Motor neuron (in vitro differentiated cells): ENCODE measurements at regions not wholly inside any gene's neighbourhood (a gene's known extent, or its start where the extent isn't known, plus 50 kb on each side); places are given as distances from the start of the nearest gene placed in this dataset.
A peak's percentile ranks its signal among the peaks of the same experiment; 100 is the strongest.

Source experiments
- ATAC-seq, 8 experiments: fragments of 200-7000 bp; cut with Tn5 transposase; replicated peaks in 6 of 8; 2 replicates each; pipeline ENCODE4 v1.8.0; 2021; ENCODE audit warnings: mild to moderate bottlenecking in 8 of 8, moderate library complexity in 8 of 8
- H3K27ac ChIP-seq, 2 donors: fragments of 250-450 bp; sonication (Bioruptor Pico); 2 replicates each; pipeline ENCODE4 v1.9.0; 2021; ENCODE audit warnings: antibody characterized with exemption in 2 of 2, mild to moderate bottlenecking in 2 of 2, moderate library complexity in 1 of 2
- H3K4me1 ChIP-seq, 2 donors: fragments of 250-450 bp; sonication (Bioruptor Pico); replicated peaks in 1 of 2; 2 replicates each; pipeline ENCODE4 v1.6.1; 2021; ENCODE audit warnings: antibody characterized with exemption in 2 of 2, mild to moderate bottlenecking in 2 of 2, moderate library complexity in 1 of 2
- H3K4me3 ChIP-seq, 5 donors: fragments of 250-450 bp; sonication (Bioruptor Pico); 2 replicates each; pipeline ENCODE4 v1.9.0; 2021; ENCODE audit warnings: antibody characterized with exemption in 5 of 5, mild to moderate bottlenecking in 5 of 5, moderate library complexity in 4 of 5
- WGBS, 10 experiments: fragments of 450-650 bp; shearing (Covaris generic); methylation state at CpG; one replicate each; pipeline ENCODE4 v1.0.0; 2022; 5-methylcytosine and 5-hydroxymethylcytosine counted together
- in situ Hi-C, 9 experiments: fragments of 400-800 bp; cut with MboI; loops; one replicate each; pipeline ENCODE4 v1.15.0; 2021; ENCODE audit warnings: low sequenced_read_pairs in 9 of 9, low pct_unique_long_range_greater_than_20kb in 2 of 9; ENCODE audit not compliant: unreplicated experiment in 9 of 9

- WGBS, 10 experiments = 0 to 74% (median 27%) methylated on average over 1 to 7 of the region's 7 CpGs; no CpG with 5 or more reads in 2 of the 10 experiments
- H3K4me1 ChIP-seq = peaks cover 13 to 15% of the 10 kb centered on the region in 2 donors
- in situ Hi-C loops = no loop called here
- peak in 4 of 8 experiments; percentile 49 to 78 (median 70) for ATAC-seq
- H3K4me3 ChIP-seq = no peak overlapping the region
- H3K27ac ChIP-seq = peak overlapping the region in 1 of 2 donors; percentile 30
Observed at GRCh38 chr10:1858547-1858946, 121.2 kb upstream of the ADARB2 start.

- peak in 4 of 8 experiments; percentile 70 to 93 (median 92) for ATAC-seq
- Histone ChIP-seq H3K4me1 (peaks cover 13 to 15% of the 10 kb centered on the region in 2 donors), H3K4me3 (no peak overlapping the region), H3K27ac (peak overlapping the region in 1 of 2 donors; percentile 30)
- WGBS, 10 experiments = 12 to 80% (median 62%) methylated on average over 3 to 8 of the region's 8 CpGs; no CpG with 5 or more reads in 1 of the 10 experiments
- in situ Hi-C loops = no loop called here
Observed at GRCh38 chr10:1858048-1858447, 120.7 kb upstream of the ADARB2 start.

GRCh38 chr10:1855911-1856310, 118.6 kb upstream of the ADARB2 start:
- in situ Hi-C loops = no loop called here
- Histone ChIP-seq H3K4me3 (no peak overlapping the region), H3K27ac (no peak overlapping the region), H3K4me1 (peaks cover 13 to 15% of the 10 kb centered on the region in 2 donors)
- WGBS, 10 experiments = 3 to 94% (median 69%) methylated on average over 3 to 8 of the region's 8 CpGs; no CpG with 5 or more reads in 1 of the 10 experiments
- ATAC-seq = no peak

- in situ Hi-C loops = no loop called here
- 18 to 96% (median 73%) methylated on average over 1 to 7 of the region's 7 CpGs; no CpG with 5 or more reads in 1 of the 10 experiments for WGBS, 10 experiments
- H3K4me3 ChIP-seq = no peak overlapping the region
- H3K27ac ChIP-seq = no peak overlapping the region
- peaks cover 13 to 15% of the 10 kb centered on the region in 2 donors for H3K4me1 ChIP-seq
- no peak for ATAC-seq
Observed at GRCh38 chr10:1854271-1854670, 116.9 kb upstream of the ADARB2 start.

GRCh38 chr10:1853801-1854200, 116.5 kb upstream of the ADARB2 start:
- in situ Hi-C loops = no loop called here

GRCh38 chr10:1852841-1853240, 115.5 kb upstream of the ADARB2 start:
- 0 to 95% (median 82%) methylated on average over 1 to 5 of the region's 6 CpGs for WGBS, 10 experiments
- in situ Hi-C loops = no loop called here
- no peak overlapping the region for H3K4me3 ChIP-seq
- H3K4me1 ChIP-seq = peaks cover under 1 to 5% of the 10 kb centered on the region in 2 donors
- ATAC-seq = no peak
- no peak overlapping the region for H3K27ac ChIP-seq

More at GRCh38 chr10:1853801-1854200, 116.5 kb upstream of the ADARB2 start:
- no peak overlapping the region for H3K27ac ChIP-seq
- H3K4me3 ChIP-seq = no peak overlapping the region
- H3K4me1 ChIP-seq = peaks cover 10 to 15% of the 10 kb centered on the region in 2 donors
- no peak for ATAC-seq
- 21 to 100% (median 90%) methylated on average over 2 to 12 of the region's 12 CpGs; no CpG with 5 or more reads in 1 of the 10 experiments for WGBS, 10 experiments

- H3K4me3 ChIP-seq = no peak overlapping the region
- in situ Hi-C loops = no loop called here
- whole genome bisulfite sequencing, 10 experiments = 34 to 100% (median 92%) methylated on average over 3 to 8 of the region's 8 CpGs; no CpG with 5 or more reads in 4 of the 10 experiments
- peaks cover 0 to 3% of the 10 kb centered on the region in 2 donors for H3K4me1 ChIP-seq
- no peak for ATAC-seq
- H3K27ac ChIP-seq = no peak overlapping the region
Observed at GRCh38 chr10:1851762-1852161, 114.4 kb upstream of the ADARB2 start.

GRCh38 chr10:1850971-1851527, 113.7 kb upstream of the ADARB2 start:
- in situ Hi-C loops = no loop called here

GRCh38 chr10:1847361-1847760, 110.0 kb upstream of the ADARB2 start:
- H3K4me1 ChIP-seq = no peaks in the 10 kb centered on the region
- H3K4me3 ChIP-seq = no peak overlapping the region
- no peak for ATAC-seq
- in situ Hi-C loops = no loop called here
- no peak overlapping the region for H3K27ac ChIP-seq
- 40 to 100% (median 86%) methylated on average over 1 to 11 of the region's 18 CpGs; no CpG with 5 or more reads in 4 of the 10 experiments for WGBS, 10 experiments

More at GRCh38 chr10:1850971-1851527, 113.7 kb upstream of the ADARB2 start:
- 20 to 100% (median 80%) methylated on average over 1 to 6 of the region's 6 CpGs; no CpG with 5 or more reads in 3 of the 10 experiments for WGBS, 10 experiments
- peaks cover 0 to under 1% of the 10 kb centered on the region in 2 donors for H3K4me1 ChIP-seq
- H3K27ac ChIP-seq = no peak overlapping the region
- ATAC-seq = peak in 1 of 8 experiments; percentile 52
- no peak overlapping the region for H3K4me3 ChIP-seq

GRCh38 chr10:1846032-1846431, 108.7 kb upstream of the ADARB2 start:
- WGBS, 10 experiments = 13 to 100% (median 93%) methylated on average over 2 to 8 of the region's 8 CpGs; no CpG with 5 or more reads in 1 of the 10 experiments
- H3K27ac ChIP-seq = no peak overlapping the region

GRCh38 chr10:1841759-1842158, 104.4 kb upstream of the ADARB2 start:
- no peak overlapping the region for H3K4me3 ChIP-seq
- H3K27ac ChIP-seq = no peak overlapping the region
- no peaks in the 10 kb centered on the region for H3K4me1 ChIP-seq
- no peak for ATAC-seq
- in situ Hi-C loops = no loop called here
- 20% methylated on average over 1 of the region's 3 CpGs; no CpG with 5 or more reads in 9 of the 10 experiments for WGBS, 10 experiments

More at GRCh38 chr10:1846032-1846431, 108.7 kb upstream of the ADARB2 start:
- in situ Hi-C loops = no loop called here
- Histone ChIP-seq H3K4me1 (no peaks in the 10 kb centered on the region), H3K4me3 (no peak overlapping the region)
- no peak for ATAC-seq

GRCh38 chr10:1829712-1830111, 92.4 kb upstream of the ADARB2 start:
- no peak for ATAC-seq

GRCh38 chr10:1824928-1825327, 87.6 kb upstream of the ADARB2 start:
- 0 to 84% (median 56%) methylated on average over 1 to 3 of the region's 3 CpGs for WGBS, 10 experiments
- in situ Hi-C loops = no loop called here

More at GRCh38 chr10:1829712-1830111, 92.4 kb upstream of the ADARB2 start:
- Histone ChIP-seq H3K4me3 (no peak overlapping the region), H3K27ac (no peak overlapping the region), H3K4me1 (no peaks in the 10 kb centered on the region)
- in situ Hi-C loops = no loop called here
- 15 to 86% (median 69%) methylated on average over 1 to 5 of the region's 5 CpGs for WGBS, 10 experiments

GRCh38 chr10:1814556-1814955, 77.2 kb upstream of the ADARB2 start:
- no peak for ATAC-seq
- Histone ChIP-seq H3K4me3 (no peak overlapping the region), H3K27ac (no peak overlapping the region), H3K4me1 (no peaks in the 10 kb centered on the region)
- 0 to 75% (median 3%) methylated on average over 1 of the region's 1 CpG for WGBS, 10 experiments
- in situ Hi-C loops = no loop called here

More at GRCh38 chr10:1824928-1825327, 87.6 kb upstream of the ADARB2 start:
- H3K4me1 ChIP-seq = no peaks in the 10 kb centered on the region
- ATAC-seq = no peak
- H3K27ac ChIP-seq = no peak overlapping the region
- H3K4me3 ChIP-seq = no peak overlapping the region
